GM12891 (cell line): ENCODE measurements at regions not wholly inside any gene's neighbourhood (a gene's known extent, or its start where the extent isn't known, plus 50 kb on each side); places are given as distances from the start of the nearest gene placed in this dataset.

Experiments used
- PAX5 ChIP-seq: IDR thresholded peaks from 2 replicates; pipeline ENCODE4 v1.6.1; 2011; ENCODE audit warnings: low read length, moderate library complexity, mild to moderate bottlenecking; ENCODE audit not compliant: insufficient read depth, severe bottlenecking
- POLR2A ChIP-seq: IDR thresholded peaks from 2 replicates; pipeline ENCODE4 v1.6.1; 2011; ENCODE audit warnings: low read depth, low read length, control low read depth
- POLR2AphosphoS5 ChIP-seq: IDR thresholded peaks from 2 replicates; pipeline ENCODE4 v1.6.1; 2011; ENCODE audit warnings: low read depth, low read length, control low read depth
- POU2F2 ChIP-seq: IDR thresholded peaks from 2 replicates; pipeline ENCODE4 v1.6.1; 2011; ENCODE audit warnings: low read depth, mild to moderate bottlenecking, control low read depth, low read length, moderate library complexity
- TAF1 ChIP-seq: IDR thresholded peaks from 2 replicates; pipeline ENCODE4 v1.6.1; 2011; ENCODE audit warnings: low read depth, low read length, control low read depth

GRCh38 chr12:74426091-74426490 lies 111.5 kb upstream of the ATXN7L3B start:
- no peak for TF ChIP-seq POLR2A
- TF ChIP-seq POLR2AphosphoS5: no peak
- no peak for TF ChIP-seq TAF1
- no peak for TF ChIP-seq POU2F2
- TF ChIP-seq PAX5: no peak
